HEK293 (cell line): ENCODE measurements at regions not wholly inside any gene's neighbourhood (a gene's known extent, or its start where the extent isn't known, plus 50 kb on each side); places are given as distances from the start of the nearest gene placed in this dataset.

Source experiments
- CTCF ChIA-PET: fragments of 350-600 bp; formaldehyde crosslinking; extraction: SDS; loops from one replicate; lab custom pipeline; 2021; ENCODE audit warnings: antibody characterized with exemption; lab: Yijun Ruan, JAX
- POLR2A ChIA-PET: fragments of 300-600 bp; formaldehyde crosslinking; extraction: SDS; loops from one replicate; lab custom pipeline; 2020; ENCODE audit warnings: antibody characterized with exemption, inconsistent platforms; lab: Yijun Ruan, JAX
- H3K27ac ChIP-seq: fragments of 200-500 bp; sonication (Bioruptor generic); 2 replicates; pipeline ENCODE4 v1.5.1; 2014; ENCODE audit warnings: low read depth, low read length, control low read depth, inconsistent platforms; ENCODE audit errors: extremely low read depth
- H3K36me3 ChIP-seq, 2 experiments: fragments of 200-500 bp in 1 of 2; sonication (Bioruptor generic) in 1 of 2; 1 replicate in 1 of 2; 2 replicates in 1 of 2; pipeline ENCODE4 v1.5.1; 2014 to 2017; ENCODE audit warnings: inconsistent platforms in 2 of 2, low read length in 2 of 2; ENCODE audit not compliant: control insufficient read depth in 2 of 2, insufficient read depth in 1 of 2
- H3K4me1 ChIP-seq: fragments of 200-500 bp; sonication (Bioruptor generic); 2 replicates; pipeline ENCODE4 v1.5.1; 2014; ENCODE audit warnings: mild to moderate bottlenecking, low read length, inconsistent platforms; ENCODE audit not compliant: control insufficient read depth, insufficient read depth
- H3K4me3 ChIP-seq: 2 replicates; pipeline ENCODE4 v1.5.1; 2011; ENCODE audit warnings: low read depth, mild to moderate bottlenecking, control low read depth, low read length, moderate library complexity
- H3K9me3 ChIP-seq: fragments of 200-500 bp; sonication (Bioruptor generic); 2 replicates; pipeline ENCODE4 v1.5.1; 2014; ENCODE audit warnings: low read depth, low read length, inconsistent platforms; ENCODE audit not compliant: control insufficient read depth, insufficient read depth
- HOXA7 ChIP-seq: sonication (generic); formaldehyde crosslinking; IDR thresholded peaks from 2 replicates; pipeline ENCODE4 v1.8.1; 2022; ENCODE audit warnings: missing genetic modification reagents, borderline replicate concordance
- SP7 ChIP-seq: fragments of 450-650 bp; formaldehyde crosslinking; IDR thresholded peaks from 2 replicates; pipeline ENCODE4 v1.5.1; 2016; ENCODE audit warnings: missing biosample characterization, missing genetic modification characterization
- YY2 ChIP-seq: fragments of 450-650 bp; formaldehyde crosslinking; IDR thresholded peaks from 2 replicates; pipeline ENCODE4 v1.5.1; 2016; ENCODE audit warnings: missing biosample characterization, missing genetic modification characterization
- ZBTB48 ChIP-seq: fragments of 450-650 bp; formaldehyde crosslinking; IDR thresholded peaks from 2 replicates; pipeline ENCODE4 v1.5.1; 2016; ENCODE audit warnings: missing biosample characterization, missing genetic modification characterization
- ZNF112 ChIP-seq: fragments of 450-650 bp; formaldehyde crosslinking; IDR thresholded peaks from 2 replicates; pipeline ENCODE4 v1.5.0; 2017; ENCODE audit warnings: missing biosample characterization, missing genetic modification characterization
- ZNF140 ChIP-seq: fragments of 450-650 bp; formaldehyde crosslinking; IDR thresholded peaks from 2 replicates; pipeline ENCODE4 v1.5.1; 2016; ENCODE audit warnings: missing biosample characterization, missing genetic modification characterization
- ZNF214 ChIP-seq: fragments of 450-650 bp; formaldehyde crosslinking; IDR thresholded peaks from 2 replicates; pipeline ENCODE4 v1.5.1; 2017; ENCODE audit warnings: missing biosample characterization, mild to moderate bottlenecking, missing genetic modification characterization, borderline replicate concordance
- ZNF274 ChIP-seq, 2 experiments: fragments of 200-500 bp in 1 of 2; fragments of 450-650 bp in 1 of 2; sonication (Bioruptor generic) in 1 of 2; formaldehyde crosslinking in 1 of 2; IDR thresholded peaks; 2 replicates each; pipeline versions ENCODE4 v1.5.1 to v1.6.1; 2014 to 2016; ENCODE audit warnings: borderline replicate concordance in 1 of 2, inconsistent platforms in 1 of 2, low read length in 1 of 2, missing biosample characterization in 1 of 2, missing genetic modification characterization in 1 of 2
- ZNF302 ChIP-seq: fragments of 450-650 bp; formaldehyde crosslinking; IDR thresholded peaks from 2 replicates; pipeline ENCODE4 v1.5.1; 2016; ENCODE audit warnings: missing biosample characterization, missing genetic modification characterization, low read depth
- ZNF335 ChIP-seq: fragments of 450-650 bp; formaldehyde crosslinking; conservative IDR thresholded peaks from 2 replicates; pipeline ENCODE4 v1.5.1; 2016; ENCODE audit warnings: missing biosample characterization, missing genetic modification characterization
- ZNF350 ChIP-seq: fragments of 450-650 bp; formaldehyde crosslinking; IDR thresholded peaks from 2 replicates; pipeline ENCODE4 v1.5.0; 2017; ENCODE audit warnings: missing biosample characterization, mild to moderate bottlenecking, missing genetic modification characterization
- ZNF426 ChIP-seq: fragments of 450-650 bp; formaldehyde crosslinking; IDR thresholded peaks from 2 replicates; pipeline ENCODE4 v1.5.1; 2017; ENCODE audit warnings: missing biosample characterization, missing genetic modification characterization, mild to moderate bottlenecking, inconsistent platforms, moderate library complexity
- ZNF549 ChIP-seq: fragments of 450-650 bp; IDR thresholded peaks from 2 replicates; pipeline ENCODE4 v1.5.1; 2018; ENCODE audit warnings: missing biosample characterization, missing genetic modification characterization, mild to moderate bottlenecking, inconsistent platforms, moderate library complexity
- ZNF560 ChIP-seq: fragments of 450-650 bp; formaldehyde crosslinking; IDR thresholded peaks from 2 replicates; pipeline ENCODE4 v1.5.1; 2017; ENCODE audit warnings: missing biosample characterization, missing genetic modification characterization, borderline replicate concordance
- ZNF626 ChIP-seq: fragments of 450-650 bp; sonication (Bioruptor Pico); formaldehyde crosslinking; IDR thresholded peaks from 2 replicates; pipeline ENCODE4 v1.5.1; 2018; ENCODE audit warnings: missing biosample characterization, missing genetic modification characterization, inconsistent platforms
- ZNF660 ChIP-seq: fragments of 450-650 bp; IDR thresholded peaks from 2 replicates; pipeline ENCODE4 v1.5.1; 2018; ENCODE audit warnings: missing biosample characterization, mild to moderate bottlenecking, missing genetic modification characterization
- ZNF701 ChIP-seq: fragments of 450-650 bp; formaldehyde crosslinking; IDR thresholded peaks from 2 replicates; pipeline ENCODE4 v1.5.1; 2016; ENCODE audit warnings: missing biosample characterization, missing genetic modification characterization
- TF ChIP-seq, protein P1 (sequence below): fragments of 450-650 bp; formaldehyde crosslinking; IDR thresholded peaks from 2 replicates; pipeline ENCODE4 v1.5.1; 2016; ENCODE audit warnings: missing biosample characterization, missing genetic modification characterization
- TF ChIP-seq, protein P2 (sequence below): fragments of 450-650 bp; formaldehyde crosslinking; IDR thresholded peaks from 2 replicates; pipeline ENCODE4 v1.5.1; 2016; ENCODE audit warnings: missing biosample characterization, missing genetic modification characterization
- TF ChIP-seq, protein P3 (sequence below): fragments of 450-650 bp; formaldehyde crosslinking; IDR thresholded peaks from 2 replicates; pipeline ENCODE4 v1.5.1; 2016; ENCODE audit warnings: missing biosample characterization, missing genetic modification characterization
- TF ChIP-seq, protein P4 (sequence below): fragments of 450-650 bp; formaldehyde crosslinking; IDR thresholded peaks from 2 replicates; pipeline ENCODE4 v1.5.1; 2016; ENCODE audit warnings: missing biosample characterization, missing genetic modification characterization

DNA sequence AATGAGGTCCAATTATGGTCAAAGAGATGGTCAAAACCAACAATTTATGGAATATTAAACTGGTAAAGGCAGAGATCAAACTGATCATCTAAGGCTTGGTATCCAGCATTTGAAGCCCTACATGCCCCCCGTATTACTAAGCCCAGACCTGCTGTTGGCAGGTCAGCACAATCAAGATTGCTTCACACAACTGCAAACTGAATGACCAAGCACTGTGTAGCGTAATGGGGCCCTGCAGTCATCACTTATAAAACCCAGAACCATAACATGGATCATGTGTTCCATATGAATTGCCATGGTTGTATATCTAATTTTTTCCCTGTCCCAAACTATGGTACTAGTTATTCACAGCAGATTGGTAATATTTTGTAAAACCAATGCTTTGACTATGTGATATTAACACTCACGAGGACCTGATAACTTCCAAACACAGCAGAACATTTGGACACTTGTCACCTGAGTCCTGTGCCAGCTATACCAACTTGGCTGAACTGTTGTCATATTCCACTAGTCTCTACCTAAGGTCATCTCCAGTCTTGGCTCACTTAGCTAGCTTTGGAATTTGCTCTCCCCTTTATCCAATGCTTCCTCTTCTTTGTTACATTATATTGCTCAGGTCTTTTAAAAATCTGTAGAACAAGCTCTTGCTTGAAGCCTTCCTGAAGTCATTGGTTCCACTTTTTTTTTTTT is 81.7 kb upstream of the HMHB1 start (continued):
- TF ChIP-seq ZNF112 (tag by site-specific recombination) (no peak), ZBTB48 (tag by site-specific recombination) (no peak), ZNF560 (tag by site-specific recombination) (no peak)

DNA sequence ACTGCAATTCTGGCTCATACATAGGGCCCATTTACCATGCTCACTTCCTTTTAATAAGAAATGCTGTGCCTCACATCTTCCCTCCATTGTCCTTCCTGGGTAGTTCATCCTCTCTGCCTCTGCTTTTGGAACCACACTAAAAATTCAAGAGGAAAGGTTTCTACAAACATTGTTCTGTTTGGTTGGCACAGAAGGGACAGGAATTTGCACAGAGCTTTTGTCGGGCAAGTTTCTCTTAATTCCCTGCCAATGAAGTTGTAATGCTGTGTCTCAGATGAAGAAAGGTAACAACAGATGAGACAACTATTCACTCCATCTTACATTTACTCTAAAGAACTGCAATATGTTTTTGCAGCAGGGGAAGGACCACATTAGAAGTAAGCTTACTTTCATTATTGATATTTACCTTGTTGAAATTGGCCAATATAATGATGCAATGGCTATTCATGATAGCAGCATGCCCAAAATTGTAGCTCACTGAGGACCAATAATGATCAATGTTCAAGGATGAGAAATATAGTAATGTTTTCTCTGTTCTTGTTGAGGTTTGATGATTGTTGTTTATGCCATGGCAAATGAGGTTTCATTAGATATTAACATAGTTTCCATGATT is 82.5 kb upstream of the HMHB1 start:
- CTCF ChIA-PET: no interaction called here
- TF ChIP-seq ZNF140 (tag by site-specific recombination) (peak; percentile 74), HOXA7 (CRISPR knock-in tag) (no peak)
- POLR2A ChIA-PET: no interaction called here

DNA sequence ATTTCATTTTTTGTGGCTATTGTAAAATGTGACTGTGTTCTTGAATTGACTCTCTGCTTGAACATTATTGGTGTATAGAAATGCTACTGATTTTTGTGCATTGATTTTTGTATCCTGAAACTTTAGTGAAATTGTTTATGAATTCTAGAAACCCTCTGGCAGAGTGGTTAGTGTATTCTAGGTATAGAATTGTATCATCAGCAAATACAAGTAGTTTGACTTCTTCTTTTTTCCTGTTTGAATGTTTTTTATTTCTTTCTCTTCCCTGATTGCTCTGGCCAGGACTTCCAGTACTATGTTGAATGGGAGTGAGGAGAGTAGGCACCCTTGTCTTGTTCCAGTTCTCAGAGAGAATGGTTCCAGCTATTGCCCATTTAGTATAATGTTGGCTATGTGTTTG is 88.8 kb upstream of the HMHB1 start:
- TF ChIP-seq ZNF549: no peak
- TF ChIP-seq ZNF701: no peak
- TF ChIP-seq, protein P1, sequence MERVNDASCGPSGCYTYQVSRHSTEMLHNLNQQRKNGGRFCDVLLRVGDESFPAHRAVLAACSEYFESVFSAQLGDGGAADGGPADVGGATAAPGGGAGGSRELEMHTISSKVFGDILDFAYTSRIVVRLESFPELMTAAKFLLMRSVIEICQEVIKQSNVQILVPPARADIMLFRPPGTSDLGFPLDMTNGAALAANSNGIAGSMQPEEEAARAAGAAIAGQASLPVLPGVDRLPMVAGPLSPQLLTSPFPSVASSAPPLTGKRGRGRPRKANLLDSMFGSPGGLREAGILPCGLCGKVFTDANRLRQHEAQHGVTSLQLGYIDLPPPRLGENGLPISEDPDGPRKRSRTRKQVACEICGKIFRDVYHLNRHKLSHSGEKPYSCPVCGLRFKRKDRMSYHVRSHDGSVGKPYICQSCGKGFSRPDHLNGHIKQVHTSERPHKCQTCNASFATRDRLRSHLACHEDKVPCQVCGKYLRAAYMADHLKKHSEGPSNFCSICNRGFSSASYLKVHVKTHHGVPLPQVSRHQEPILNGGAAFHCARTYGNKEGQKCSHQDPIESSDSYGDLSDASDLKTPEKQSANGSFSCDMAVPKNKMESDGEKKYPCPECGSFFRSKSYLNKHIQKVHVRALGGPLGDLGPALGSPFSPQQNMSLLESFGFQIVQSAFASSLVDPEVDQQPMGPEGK (tag by site-specific recombination): no peak
- CTCF ChIA-PET: interaction anchor here (0.6 kb wide), 1 partner anchor 474 kb away, joined by 4 read pairs; no protein-coding TSS in a partner anchor
- Histone ChIP-seq H3K9me3 (no peaks in the 10 kb centered on the region; the same call in 1 of the 2 replicates), H3K4me1 (no peaks in the 10 kb centered on the region), H3K4me3 (no peak overlapping the region), H3K27ac (no peak overlapping the region), H3K36me3 (no peaks in the 10 kb centered on the region; a peak in 1 of 3 replicates)
- POLR2A ChIA-PET: no interaction called here

More for the DNA sequence above, 82.5 kb upstream of the HMHB1 start:
- Histone ChIP-seq H3K9me3 (no peaks in the 10 kb centered on the region; the same call in 1 of the 2 replicates), H3K4me3 (no peak overlapping the region), H3K36me3 (no peaks in the 10 kb centered on the region; a peak in 1 of 3 replicates), H3K4me1 (no peaks in the 10 kb centered on the region), H3K27ac (no peak overlapping the region)

DNA sequence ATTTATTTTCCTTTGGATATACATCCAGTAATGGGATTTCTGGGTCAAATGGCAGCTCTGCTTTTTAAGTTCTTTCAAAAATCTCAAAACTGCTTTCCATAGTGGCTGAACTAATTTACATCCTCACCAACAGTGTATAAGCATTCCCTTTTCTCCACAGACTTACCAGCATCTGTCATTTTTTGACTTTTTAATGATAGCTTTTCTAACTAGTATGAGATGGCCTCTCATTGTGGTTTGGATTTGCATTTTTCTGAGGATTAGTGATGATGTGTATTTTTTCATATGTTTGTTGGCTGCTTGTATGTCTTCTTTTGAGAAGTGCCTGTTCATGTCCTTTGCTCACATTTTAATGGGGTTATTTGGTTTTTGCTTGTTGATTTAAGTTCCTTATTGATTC is 90.0 kb upstream of the HMHB1 start:
- POLR2A ChIA-PET: no interaction called here
- CTCF ChIA-PET: no interaction called here
- Histone ChIP-seq H3K27ac (no peak overlapping the region), H3K4me3 (no peak overlapping the region), H3K9me3 (no peaks in the 10 kb centered on the region; the same call in 1 of the 2 replicates), H3K4me1 (no peaks in the 10 kb centered on the region), H3K36me3 (no peaks in the 10 kb centered on the region; a peak in 1 of 3 replicates)
- TF ChIP-seq ZNF335 (tag by site-specific recombination) (no peak), YY2 (tag by site-specific recombination) (no peak), ZNF302 (no peak), ZNF626 (tag by site-specific recombination) (no peak), SP7 (tag by site-specific recombination) (peak; percentile 83), ZNF350 (tag by site-specific recombination) (no peak), ZNF660 (no peak), ZNF274 (IDR thresholded peaks at IDR 0.05; ENCODE audit: low read length) (no peak), ZNF274 (tag by site-specific recombination; IDR thresholded peaks at IDR 0.05; ENCODE audit: borderline replicate concordance) (no peak), ZNF214 (tag by site-specific recombination) (no peak), ZNF426 (tag by site-specific recombination) (no peak)
- TF ChIP-seq, protein P2, sequence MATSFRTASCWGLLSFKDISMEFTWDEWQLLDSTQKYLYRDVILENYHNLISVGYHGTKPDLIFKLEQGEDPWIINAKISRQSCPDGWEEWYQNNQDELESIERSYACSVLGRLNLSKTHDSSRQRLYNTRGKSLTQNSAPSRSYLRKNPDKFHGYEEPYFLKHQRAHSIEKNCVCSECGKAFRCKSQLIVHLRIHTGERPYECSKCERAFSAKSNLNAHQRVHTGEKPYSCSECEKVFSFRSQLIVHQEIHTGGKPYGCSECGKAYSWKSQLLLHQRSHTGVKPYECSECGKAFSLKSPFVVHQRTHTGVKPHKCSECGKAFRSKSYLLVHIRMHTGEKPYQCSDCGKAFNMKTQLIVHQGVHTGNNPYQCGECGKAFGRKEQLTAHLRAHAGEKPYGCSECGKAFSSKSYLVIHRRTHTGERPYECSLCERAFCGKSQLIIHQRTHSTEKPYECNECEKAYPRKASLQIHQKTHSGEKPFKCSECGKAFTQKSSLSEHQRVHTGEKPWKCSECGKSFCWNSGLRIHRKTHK (tag by site-specific recombination): no peak
- TF ChIP-seq, protein P3, sequence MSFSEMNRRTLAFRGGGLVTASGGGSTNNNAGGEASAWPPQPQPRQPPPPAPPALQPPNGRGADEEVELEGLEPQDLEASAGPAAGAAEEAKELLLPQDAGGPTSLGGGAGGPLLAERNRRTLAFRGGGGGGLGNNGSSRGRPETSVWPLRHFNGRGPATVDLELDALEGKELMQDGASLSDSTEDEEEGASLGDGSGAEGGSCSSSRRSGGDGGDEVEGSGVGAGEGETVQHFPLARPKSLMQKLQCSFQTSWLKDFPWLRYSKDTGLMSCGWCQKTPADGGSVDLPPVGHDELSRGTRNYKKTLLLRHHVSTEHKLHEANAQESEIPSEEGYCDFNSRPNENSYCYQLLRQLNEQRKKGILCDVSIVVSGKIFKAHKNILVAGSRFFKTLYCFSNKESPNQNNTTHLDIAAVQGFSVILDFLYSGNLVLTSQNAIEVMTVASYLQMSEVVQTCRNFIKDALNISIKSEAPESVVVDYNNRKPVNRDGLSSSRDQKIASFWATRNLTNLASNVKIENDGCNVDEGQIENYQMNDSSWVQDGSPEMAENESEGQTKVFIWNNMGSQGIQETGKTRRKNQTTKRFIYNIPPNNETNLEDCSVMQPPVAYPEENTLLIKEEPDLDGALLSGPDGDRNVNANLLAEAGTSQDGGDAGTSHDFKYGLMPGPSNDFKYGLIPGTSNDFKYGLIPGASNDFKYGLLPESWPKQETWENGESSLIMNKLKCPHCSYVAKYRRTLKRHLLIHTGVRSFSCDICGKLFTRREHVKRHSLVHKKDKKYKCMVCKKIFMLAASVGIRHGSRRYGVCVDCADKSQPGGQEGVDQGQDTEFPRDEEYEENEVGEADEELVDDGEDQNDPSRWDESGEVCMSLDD (tag by site-specific recombination): no peak
- TF ChIP-seq, protein P4, sequence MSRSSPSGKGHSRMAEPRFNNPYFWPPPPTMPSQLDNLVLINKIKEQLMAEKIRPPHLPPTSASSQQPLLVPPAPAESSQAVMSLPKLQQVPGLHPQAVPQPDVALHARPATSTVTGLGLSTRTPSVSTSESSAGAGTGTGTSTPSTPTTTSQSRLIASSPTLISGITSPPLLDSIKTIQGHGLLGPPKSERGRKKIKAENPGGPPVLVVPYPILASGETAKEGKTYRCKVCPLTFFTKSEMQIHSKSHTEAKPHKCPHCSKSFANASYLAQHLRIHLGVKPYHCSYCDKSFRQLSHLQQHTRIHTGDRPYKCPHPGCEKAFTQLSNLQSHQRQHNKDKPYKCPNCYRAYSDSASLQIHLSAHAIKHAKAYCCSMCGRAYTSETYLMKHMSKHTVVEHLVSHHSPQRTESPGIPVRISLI (tag by site-specific recombination): 0 out of 2 replicates have a peak, but pooled peaks have one; percentile 15
